ENCODE measurements at regions not wholly inside any gene's neighbourhood (a gene's known extent, or its start where the extent isn't known, plus 50 kb on each side); places are given as distances from the start of the nearest gene placed in this dataset.

- H3K36me3 Mint-ChIP-seq (ENCODE audit: low read depth), result no peaks in the 10 kb centered on the region
- Histone ChIP-seq H3K79me2 (replicated peaks; ENCODE audit: insufficient read depth) (no peaks in the 10 kb centered on the region), H3K4me1 (ENCODE audit: insufficient read depth) (no peaks in the 10 kb centered on the region), H3F3A (replicated peaks; ENCODE audit: low read depth) (no peaks in the 10 kb centered on the region), H3K36me3 (ENCODE audit: insufficient read depth) (no peaks in the 10 kb centered on the region), H2AFZ (no peak overlapping the region), H3K4me3 (no peak overlapping the region), H3K4me2 (no peak overlapping the region), H3K27ac (ENCODE audit: low read depth) (no peak overlapping the region), H4K20me1 (replicated peaks; ENCODE audit: insufficient read depth) (no peaks in the 10 kb centered on the region), H3K9me2 (ENCODE audit: insufficient read depth) (no peaks in the 10 kb centered on the region; the same call in 1 of the 2 replicates), H3K27me3 (ENCODE audit: insufficient read depth) (no peaks in the 10 kb centered on the region)
- no peak for ATAC-seq
- no peak for DNase-seq (ENCODE audit: low spot score)
- no peaks in the 10 kb centered on the region for H3K4me1 Mint-ChIP-seq
- TF ChIP-seq CREB1 (CRISPR knock-in tag; IDR thresholded peaks at IDR 0.05; ENCODE audit: low read depth) (no peak), JUNB (IDR thresholded peaks at IDR 0.05; ENCODE audit: unreplicated experiment) (no peak), ZNF114 (CRISPR knock-in tag; IDR thresholded peaks at IDR 0.05) (no peak), POLR2AphosphoS5 (IDR thresholded peaks at IDR 0.05; ENCODE audit: low read depth) (no peak), ZNF462 (CRISPR knock-in tag; IDR thresholded peaks at IDR 0.05) (no peak), REST (IDR thresholded peaks at IDR 0.05; ENCODE audit: unreplicated experiment) (no peak), ZNF331 (CRISPR knock-in tag; IDR thresholded peaks at IDR 0.05; ENCODE audit: low read depth) (no peak), STAT1 (IDR thresholded peaks at IDR 0.05; ENCODE audit: unreplicated experiment) (no peak), EZH2 (IDR thresholded peaks at IDR 0.05; ENCODE audit: low read depth, unreplicated experiment) (no peak), ETS1 (IDR thresholded peaks at IDR 0.05) (no peak), CTCF (conservative IDR thresholded peaks at IDR 0.05; ENCODE audit: low read depth in 2 of 2) (no peak)
- no peak overlapping the region for H3K4me3 Mint-ChIP-seq
- no peak overlapping the region for H3K27ac Mint-ChIP-seq
- H3K27me3 Mint-ChIP-seq (ENCODE audit: insufficient read depth, low read depth, poor library complexity), result peaks cover 2% of the 10 kb centered on the region
- H3K9me3 Mint-ChIP-seq, result peaks cover 5% of the 10 kb centered on the region; the same call in 2 of the 3 replicates
Observed at GRCh38 chr6:119887666-119888065, 538.1 kb upstream of the MAN1A1 start.
